PC-9 (cell line): ENCODE measurements at regions not wholly inside any gene's neighbourhood (a gene's known extent, or its start where the extent isn't known, plus 50 kb on each side); places are given as distances from the start of the nearest gene placed in this dataset.

Experiments used
- CTCF ChIP-seq: fragments of 200-600 bp; sonication (generic); conservative IDR thresholded peaks from 2 replicates; pipeline ENCODE4 v1.6.1; 2017; ENCODE audit warnings: mixed run types, antibody characterized with exemption, mild to moderate bottlenecking, moderate library complexity
- EZH2 ChIP-seq: fragments of 200-600 bp; sonication (generic); IDR thresholded peaks from 2 replicates; pipeline ENCODE4 v1.8.0; 2017; ENCODE audit warnings: antibody characterized with exemption, low read depth

- TF ChIP-seq CTCF (no peak), EZH2 (no peak)
These were observed 219.7 kb upstream of the SGO1 start for GRCh38 chr3:20405744-20406143.
